Osteocyte (in vitro differentiated cells): ENCODE measurements at regions not wholly inside any gene's neighbourhood (a gene's known extent, or its start where the extent isn't known, plus 50 kb on each side); places are given as distances from the start of the nearest gene placed in this dataset.

Experiments used
- DNase-seq: peaks from one replicate; pipeline ENCODE4 v3.0.0; 2021; ENCODE audit warnings: mixed read lengths; ENCODE audit not compliant: unreplicated experiment; ENCODE audit errors: extremely low spot score
- H3K27ac Mint-ChIP-seq: one replicate; pipeline ENCODE4 v1.8.0; 2021; ENCODE audit warnings: mild to moderate bottlenecking, mixed read lengths; ENCODE audit not compliant: unreplicated experiment
- H3K27me3 Mint-ChIP-seq: one replicate; pipeline ENCODE4 v1.8.0; 2021; ENCODE audit warnings: mixed read lengths; ENCODE audit not compliant: unreplicated experiment
- H3K36me3 Mint-ChIP-seq: one replicate; pipeline ENCODE4 v1.8.0; 2021; ENCODE audit warnings: mixed read lengths; ENCODE audit not compliant: unreplicated experiment
- H3K4me1 Mint-ChIP-seq: one replicate; pipeline ENCODE4 v1.8.0; 2021; ENCODE audit warnings: mixed read lengths; ENCODE audit not compliant: unreplicated experiment
- H3K4me3 Mint-ChIP-seq: one replicate; pipeline ENCODE4 v1.8.0; 2021; ENCODE audit warnings: mild to moderate bottlenecking, moderate library complexity, mixed read lengths; ENCODE audit not compliant: unreplicated experiment
- H3K9me3 Mint-ChIP-seq: one replicate; pipeline ENCODE4 v1.8.0; 2021; ENCODE audit warnings: mixed read lengths; ENCODE audit not compliant: unreplicated experiment
- TF ChIP-seq, protein P1 (sequence below): fragments of 200-600 bp; sonication (generic); IDR thresholded peaks from 2 replicates; pipeline ENCODE4 v1.5.0; 2021; ENCODE audit warnings: antibody characterized with exemption, mild to moderate bottlenecking, moderate library complexity

DNA sequence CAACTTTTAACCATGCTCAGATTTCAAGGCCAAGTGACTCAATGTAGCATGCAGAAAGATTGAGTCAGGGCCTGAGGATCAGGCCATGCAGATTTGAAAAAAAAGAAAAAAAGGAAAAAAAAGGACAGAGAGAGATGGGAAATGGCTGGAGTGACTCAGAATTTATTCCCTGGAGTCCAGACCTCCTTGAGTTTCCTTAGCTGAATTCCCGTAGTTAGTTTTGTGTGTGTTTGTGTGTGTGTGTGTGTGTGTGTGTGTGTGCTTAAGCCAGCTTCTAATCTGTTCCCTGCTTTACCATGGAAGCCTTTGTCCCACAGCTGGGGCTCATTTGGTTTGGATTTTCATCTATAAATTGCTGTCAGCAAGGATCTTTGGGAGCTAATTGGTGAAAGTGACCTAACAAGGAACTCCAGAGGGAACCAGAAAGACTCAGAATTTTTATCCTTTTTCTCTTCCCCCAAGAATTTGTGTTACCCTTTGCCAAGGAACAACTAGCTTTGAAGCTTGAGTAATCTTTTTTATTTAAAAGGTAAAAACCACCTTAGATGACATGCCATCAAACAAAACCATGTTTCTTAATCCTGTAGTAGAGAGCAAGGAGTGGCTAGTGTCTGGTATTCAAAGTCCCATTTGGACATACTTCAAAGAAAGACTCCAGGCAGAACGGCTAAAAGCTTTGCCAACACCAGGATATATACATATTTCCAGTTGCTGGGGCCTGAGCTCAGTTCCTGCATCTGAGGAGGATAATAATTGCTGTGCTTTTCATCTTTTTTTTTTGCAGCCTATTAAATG lies 109.0 kb upstream of the DDIT4L start:
- peak overlapping the region; percentile 12 for H3K4me3 Mint-ChIP-seq
- H3K36me3 Mint-ChIP-seq: peaks cover 4% of the 10 kb centered on the region
- TF ChIP-seq, protein P1, sequence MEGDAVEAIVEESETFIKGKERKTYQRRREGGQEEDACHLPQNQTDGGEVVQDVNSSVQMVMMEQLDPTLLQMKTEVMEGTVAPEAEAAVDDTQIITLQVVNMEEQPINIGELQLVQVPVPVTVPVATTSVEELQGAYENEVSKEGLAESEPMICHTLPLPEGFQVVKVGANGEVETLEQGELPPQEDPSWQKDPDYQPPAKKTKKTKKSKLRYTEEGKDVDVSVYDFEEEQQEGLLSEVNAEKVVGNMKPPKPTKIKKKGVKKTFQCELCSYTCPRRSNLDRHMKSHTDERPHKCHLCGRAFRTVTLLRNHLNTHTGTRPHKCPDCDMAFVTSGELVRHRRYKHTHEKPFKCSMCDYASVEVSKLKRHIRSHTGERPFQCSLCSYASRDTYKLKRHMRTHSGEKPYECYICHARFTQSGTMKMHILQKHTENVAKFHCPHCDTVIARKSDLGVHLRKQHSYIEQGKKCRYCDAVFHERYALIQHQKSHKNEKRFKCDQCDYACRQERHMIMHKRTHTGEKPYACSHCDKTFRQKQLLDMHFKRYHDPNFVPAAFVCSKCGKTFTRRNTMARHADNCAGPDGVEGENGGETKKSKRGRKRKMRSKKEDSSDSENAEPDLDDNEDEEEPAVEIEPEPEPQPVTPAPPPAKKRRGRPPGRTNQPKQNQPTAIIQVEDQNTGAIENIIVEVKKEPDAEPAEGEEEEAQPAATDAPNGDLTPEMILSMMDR: no peak
- no peaks in the 10 kb centered on the region for H3K27me3 Mint-ChIP-seq
- DNase-seq: no peak
- peaks cover 36% of the 10 kb centered on the region for H3K4me1 Mint-ChIP-seq
- peaks cover 9% of the 10 kb centered on the region for H3K9me3 Mint-ChIP-seq
- peak overlapping the region; percentile 86 for H3K27ac Mint-ChIP-seq

GRCh38 chr4:100295792-100296191 lies 105.5 kb upstream of the DDIT4L start:
- no peak for DNase-seq
- no peak overlapping the region for H3K27ac Mint-ChIP-seq
- TF ChIP-seq, protein P1: no peak
- H3K27me3 Mint-ChIP-seq: no peaks in the 10 kb centered on the region
- no peak overlapping the region for H3K4me3 Mint-ChIP-seq
- H3K4me1 Mint-ChIP-seq: peaks cover 30% of the 10 kb centered on the region
- peaks cover 9% of the 10 kb centered on the region for H3K9me3 Mint-ChIP-seq
- H3K36me3 Mint-ChIP-seq: peaks cover 4% of the 10 kb centered on the region

DNA sequence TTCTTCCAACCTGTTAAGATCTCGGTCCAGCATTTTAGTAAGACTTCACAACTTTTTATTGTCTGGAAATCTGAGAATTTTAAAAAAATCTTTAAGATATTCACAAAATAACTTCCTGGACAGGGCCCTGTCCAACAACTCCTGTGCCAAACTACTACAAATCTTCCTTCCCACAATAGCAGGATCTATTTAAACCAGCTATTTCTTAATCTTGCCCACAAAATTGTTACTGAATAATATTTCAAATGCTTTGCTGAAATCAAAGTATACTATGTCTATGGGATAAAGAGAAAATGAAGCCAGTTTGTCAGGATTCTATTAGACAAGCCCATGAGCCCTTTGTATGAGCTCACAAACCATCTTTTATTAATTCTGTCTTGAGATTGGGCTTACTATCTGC lies 104.1 kb upstream of the DDIT4L start:
- Mint-ChIP-seq H3K9me3 (peaks cover 9% of the 10 kb centered on the region), H3K27ac (no peak overlapping the region), H3K4me1 (peaks cover 29% of the 10 kb centered on the region), H3K4me3 (no peak overlapping the region), H3K36me3 (peaks cover 4% of the 10 kb centered on the region), H3K27me3 (no peaks in the 10 kb centered on the region)
- no peak for DNase-seq
- TF ChIP-seq, protein P1: no peak

DNA sequence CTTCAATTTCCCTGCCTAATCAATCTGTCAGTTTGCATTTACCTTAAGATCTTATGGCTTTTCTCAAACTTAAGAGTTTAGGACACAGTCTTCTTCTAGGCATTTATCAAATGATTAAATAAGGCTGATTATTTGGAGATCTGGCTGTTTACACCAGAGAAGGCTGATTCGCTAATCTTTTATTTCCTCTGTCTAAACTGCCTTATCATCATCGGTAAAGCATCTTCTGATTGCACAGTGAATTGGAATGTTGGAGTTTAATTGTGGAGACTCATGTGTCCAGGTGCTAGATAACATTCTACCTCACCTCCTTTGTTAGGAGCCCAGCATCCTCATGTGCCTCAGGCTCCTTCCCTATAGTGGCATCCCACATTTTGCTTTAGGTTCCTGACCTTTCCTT lies 100.3 kb upstream of the DDIT4L start:
- DNase-seq: no peak
- no peaks in the 10 kb centered on the region for H3K9me3 Mint-ChIP-seq
- H3K4me3 Mint-ChIP-seq: no peak overlapping the region
- no peaks in the 10 kb centered on the region for H3K36me3 Mint-ChIP-seq
- H3K27ac Mint-ChIP-seq: no peak overlapping the region
- H3K27me3 Mint-ChIP-seq: no peaks in the 10 kb centered on the region
- TF ChIP-seq, protein P1: no peak
- peaks cover 18% of the 10 kb centered on the region for H3K4me1 Mint-ChIP-seq

- Mint-ChIP-seq H3K4me1 (peaks cover 18% of the 10 kb centered on the region), H3K27me3 (no peaks in the 10 kb centered on the region), H3K36me3 (no peaks in the 10 kb centered on the region), H3K9me3 (no peaks in the 10 kb centered on the region), H3K27ac (no peak overlapping the region), H3K4me3 (no peak overlapping the region)
- TF ChIP-seq, protein P1: no peak
- DNase-seq: no peak
Observed at GRCh38 chr4:100289946-100290345, 99.7 kb upstream of the DDIT4L start.
